CD4-positive, alpha-beta T cell (primary cell): ENCODE measurements at regions not wholly inside any gene's neighbourhood (a gene's known extent, or its start where the extent isn't known, plus 50 kb on each side); places are given as distances from the start of the nearest gene placed in this dataset.
"Not testable (repeated sequence)": the region's sequence is repeated elsewhere in the genome, so short reads cannot be mapped to it uniquely, and the experiment has no call there.

Experiments
- ATAC-seq: fragments of 200-7000 bp; cut with Tn5 transposase; one replicate; pipeline ENCODE4 v1.10.0; 2022; ENCODE audit warnings: mild to moderate bottlenecking; ENCODE audit not compliant: poor library complexity
- CTCF ChIA-PET: fragments of 350-600 bp; sonication (Branson Sonifier 250); formaldehyde crosslinking; loops from one replicate; lab custom pipeline; 2021; ENCODE audit warnings: antibody characterized with exemption, inconsistent platforms; lab: Charles Lee
- POLR2A ChIA-PET: fragments of 350-600 bp; sonication (Branson Sonifier 250); formaldehyde crosslinking; loops from one replicate; lab custom pipeline; 2021; ENCODE audit warnings: antibody characterized with exemption, inconsistent platforms; lab: Charles Lee
- DNase-seq, 14 experiments: peaks; one replicate each; pipeline ENCODE4 v3.0.0-alpha.2; 2013 to 2020; ENCODE audit warnings: mixed read lengths in 2 of 14
- H3K27ac ChIP-seq, 2 donors: one replicate each; pipeline versions ENCODE4 v1.5.1 to v1.7.0; 2013; ENCODE audit warnings: low read length in 2 of 2, low read depth in 1 of 2, mild to moderate bottlenecking in 1 of 2
- H3K27me3 ChIP-seq, 2 experiments: 1 replicate in 1 of 2; 2 replicates in 1 of 2; pipeline versions ENCODE4 v1.6.1 to v1.7.0; 2013; ENCODE audit warnings: low read length in 2 of 2, control low read depth in 1 of 2, mild to moderate bottlenecking in 1 of 2, moderate library complexity in 1 of 2; ENCODE audit not compliant: insufficient read depth in 2 of 2, control insufficient read depth in 1 of 2
- H3K36me3 ChIP-seq: one replicate; pipeline ENCODE4 v1.6.1; 2013; ENCODE audit warnings: low read length, control low read depth; ENCODE audit not compliant: insufficient read depth
- H3K4me1 ChIP-seq: one replicate; pipeline ENCODE4 v1.6.1; 2013; ENCODE audit warnings: low read length, control low read depth; ENCODE audit not compliant: insufficient read depth
- H3K4me3 ChIP-seq: one replicate; pipeline ENCODE4 v1.5.1; 2013; ENCODE audit warnings: mild to moderate bottlenecking, low read length, moderate library complexity
- H3K9me3 ChIP-seq, 2 experiments: 1 replicate in 1 of 2; 2 replicates in 1 of 2; pipeline versions ENCODE4 v1.6.1 to v1.7.0; 2013; ENCODE audit warnings: low read length in 2 of 2, mild to moderate bottlenecking in 2 of 2, control low read depth in 1 of 2, moderate library complexity in 1 of 2; ENCODE audit not compliant: control insufficient read depth in 1 of 2, insufficient read depth in 1 of 2
- H3K27ac Mint-ChIP-seq: one replicate; pipeline ENCODE4 v1.8.0; 2020; ENCODE audit warnings: mixed read lengths
- H3K27me3 Mint-ChIP-seq: one replicate; pipeline ENCODE4 v1.8.0; 2021; ENCODE audit warnings: mixed read lengths
- H3K36me3 Mint-ChIP-seq: one replicate; pipeline ENCODE4 v1.8.0; 2021; ENCODE audit warnings: low read depth, mixed read lengths
- H3K4me1 Mint-ChIP-seq: one replicate; pipeline ENCODE4 v1.8.0; 2021; ENCODE audit warnings: low read depth, mixed read lengths
- H3K4me3 Mint-ChIP-seq: one replicate; pipeline ENCODE4 v1.8.0; 2020; ENCODE audit warnings: mild to moderate bottlenecking, mixed read lengths
- H3K9me3 Mint-ChIP-seq: one replicate; pipeline ENCODE4 v1.8.0; 2020; ENCODE audit warnings: mixed read lengths
- intact Hi-C, 2 experiments: fragments of 100-400 bp; cut with DNase I in 1 of 2; cut with micrococcal nuclease in 1 of 2; formaldehyde crosslinking; loops; one replicate each; pipeline versions ENCODE4 v1.15.1 to v1.9.0; 2023 to 2025; cut with DNase I, micrococcal nuclease
- TF ChIP-seq, protein P1 (sequence below): fragments of 200-600 bp; IDR thresholded peaks from one replicate; pipeline ENCODE4 v1.8.0; 2022; ENCODE audit warnings: antibody characterized with exemption, mild to moderate bottlenecking

DNA sequence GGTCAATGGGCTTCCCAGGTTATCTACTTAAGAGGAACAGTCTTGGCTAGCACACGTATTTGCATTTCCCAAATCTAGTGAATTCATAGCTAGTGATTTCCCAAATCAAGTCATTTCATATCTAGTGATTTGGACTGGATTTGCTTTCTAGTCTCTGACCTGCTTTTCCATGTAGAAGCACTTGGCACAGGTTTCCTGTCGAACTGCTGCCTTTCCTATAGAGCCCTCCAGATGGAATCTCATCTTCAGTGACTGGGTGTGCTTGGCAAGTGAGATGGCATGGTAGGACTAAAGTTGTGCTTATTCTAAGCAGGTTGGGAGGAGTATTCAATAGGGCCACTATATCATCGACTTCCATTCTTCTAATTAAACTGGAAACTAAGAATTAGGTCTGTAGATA, 94.7 kb downstream of the CCNG2 start:
- no peaks in the 10 kb centered on the region for H3K36me3 ChIP-seq
- ChIA-PET CTCF (no interaction called here), POLR2A (no interaction called here)
- H3K9me3 ChIP-seq: no peaks in the 10 kb centered on the region
- no peak for ATAC-seq
- peaks cover 14% of the 10 kb centered on the region for H3K27me3 Mint-ChIP-seq
- no peaks in the 10 kb centered on the region for H3K27me3 ChIP-seq
- no peak for DNase-seq
- no peaks in the 10 kb centered on the region for H3K36me3 Mint-ChIP-seq
- H3K9me3 Mint-ChIP-seq: no peaks in the 10 kb centered on the region
- no peaks in the 10 kb centered on the region for H3K4me1 ChIP-seq
- H3K4me3 ChIP-seq: no peak overlapping the region
- no peak overlapping the region for H3K4me3 Mint-ChIP-seq
- no peak overlapping the region for H3K27ac ChIP-seq
- H3K4me1 Mint-ChIP-seq: no peaks in the 10 kb centered on the region
- TF ChIP-seq, protein P1, sequence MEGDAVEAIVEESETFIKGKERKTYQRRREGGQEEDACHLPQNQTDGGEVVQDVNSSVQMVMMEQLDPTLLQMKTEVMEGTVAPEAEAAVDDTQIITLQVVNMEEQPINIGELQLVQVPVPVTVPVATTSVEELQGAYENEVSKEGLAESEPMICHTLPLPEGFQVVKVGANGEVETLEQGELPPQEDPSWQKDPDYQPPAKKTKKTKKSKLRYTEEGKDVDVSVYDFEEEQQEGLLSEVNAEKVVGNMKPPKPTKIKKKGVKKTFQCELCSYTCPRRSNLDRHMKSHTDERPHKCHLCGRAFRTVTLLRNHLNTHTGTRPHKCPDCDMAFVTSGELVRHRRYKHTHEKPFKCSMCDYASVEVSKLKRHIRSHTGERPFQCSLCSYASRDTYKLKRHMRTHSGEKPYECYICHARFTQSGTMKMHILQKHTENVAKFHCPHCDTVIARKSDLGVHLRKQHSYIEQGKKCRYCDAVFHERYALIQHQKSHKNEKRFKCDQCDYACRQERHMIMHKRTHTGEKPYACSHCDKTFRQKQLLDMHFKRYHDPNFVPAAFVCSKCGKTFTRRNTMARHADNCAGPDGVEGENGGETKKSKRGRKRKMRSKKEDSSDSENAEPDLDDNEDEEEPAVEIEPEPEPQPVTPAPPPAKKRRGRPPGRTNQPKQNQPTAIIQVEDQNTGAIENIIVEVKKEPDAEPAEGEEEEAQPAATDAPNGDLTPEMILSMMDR: no peak
- no peak overlapping the region for H3K27ac Mint-ChIP-seq
- intact Hi-C loops: no loop called here

DNA sequence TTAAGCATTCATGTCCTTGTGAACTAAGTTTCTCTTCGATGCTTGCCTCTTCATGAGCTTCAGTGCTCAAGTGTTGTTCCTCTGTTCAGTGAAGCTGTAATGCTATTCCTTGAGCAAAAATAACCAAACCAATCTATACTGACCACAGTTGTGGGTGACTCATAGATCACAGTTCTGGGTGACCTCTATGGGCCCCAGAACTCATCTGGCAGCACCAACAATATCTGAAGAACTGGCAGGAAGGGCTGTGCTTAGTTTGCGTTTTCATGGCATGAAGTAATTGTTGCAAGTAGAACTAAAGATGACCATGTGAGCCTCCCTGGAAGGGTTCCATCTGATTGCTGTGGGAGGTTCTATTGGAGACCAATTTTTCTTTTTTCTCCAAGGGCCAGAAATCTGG, 106.2 kb downstream of the CCNG2 start:
- ChIA-PET POLR2A (no interaction called here), CTCF (no interaction called here)
- ATAC-seq: no peak
- no peak overlapping the region for H3K27ac ChIP-seq
- H3K4me3 ChIP-seq: no peak overlapping the region
- no peaks in the 10 kb centered on the region for H3K36me3 ChIP-seq
- Mint-ChIP-seq H3K36me3 (no peaks in the 10 kb centered on the region), H3K4me3 (no peak overlapping the region), H3K4me1 (no peaks in the 10 kb centered on the region), H3K9me3 (peaks cover 9% of the 10 kb centered on the region), H3K27ac (no peak overlapping the region), H3K27me3 (peaks cover 8% of the 10 kb centered on the region)
- TF ChIP-seq, protein P1: no peak
- intact Hi-C loops: no loop called here
- H3K4me1 ChIP-seq: no peaks in the 10 kb centered on the region
- DNase-seq: no peak
- no peaks in the 10 kb centered on the region for H3K9me3 ChIP-seq
- H3K27me3 ChIP-seq: no peaks in the 10 kb centered on the region

DNA sequence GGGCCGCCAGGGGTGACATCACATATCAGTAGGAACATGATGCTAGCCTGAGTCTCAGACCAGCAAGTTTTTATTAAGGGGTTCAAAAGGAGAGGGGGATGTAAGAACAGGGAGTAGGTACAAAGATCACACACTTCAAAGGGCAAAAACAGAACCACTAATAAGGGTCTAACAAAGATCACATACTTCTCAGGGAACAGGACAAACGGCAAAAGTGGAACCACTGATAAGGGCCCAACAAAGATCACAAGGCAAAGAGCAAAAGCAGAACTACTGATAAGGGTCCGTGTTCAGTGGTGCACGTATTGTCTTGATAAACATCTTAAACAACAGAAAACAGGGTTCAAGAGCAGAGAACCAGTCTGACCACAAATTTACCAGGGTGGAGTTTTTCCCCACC, 107.0 kb downstream of the CCNG2 start:
- H3K27ac Mint-ChIP-seq, H3K36me3 Mint-ChIP-seq, CTCF ChIA-PET, H3K27me3 ChIP-seq, H3K4me1 ChIP-seq, H3K9me3 Mint-ChIP-seq, H3K27ac ChIP-seq, H3K4me1 Mint-ChIP-seq, DNase-seq, POLR2A ChIA-PET, intact Hi-C loops, H3K9me3 ChIP-seq, ATAC-seq, H3K4me3 ChIP-seq, H3K4me3 Mint-ChIP-seq, H3K36me3 ChIP-seq: not testable (repeated sequence)
- H3K27me3 Mint-ChIP-seq: peaks cover 13% of the 10 kb centered on the region

DNA sequence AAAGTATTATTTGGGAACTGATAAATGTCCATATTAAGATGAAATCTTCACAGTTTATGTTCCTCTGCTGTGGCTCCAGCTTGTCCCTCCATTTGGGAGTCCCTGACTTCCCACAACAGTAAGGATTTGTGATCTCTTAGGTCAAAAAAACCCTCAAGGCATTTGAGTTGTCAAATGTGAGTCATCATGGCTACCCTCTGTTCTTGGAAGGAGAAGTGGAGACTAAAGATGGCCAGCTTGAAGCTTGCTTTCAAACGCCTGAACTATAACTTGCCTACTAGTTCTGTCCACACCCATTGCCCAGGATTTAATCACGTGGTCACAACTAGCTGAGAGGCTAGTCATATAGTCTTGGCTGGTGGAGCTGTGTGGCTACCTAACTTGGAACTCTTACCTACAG, 107.8 kb downstream of the CCNG2 start:
- POLR2A ChIA-PET: no interaction called here
- no peaks in the 10 kb centered on the region for H3K4me1 ChIP-seq
- CTCF ChIA-PET: no interaction called here
- Mint-ChIP-seq H3K4me1 (no peaks in the 10 kb centered on the region), H3K9me3 (peaks cover 9% of the 10 kb centered on the region), H3K36me3 (no peaks in the 10 kb centered on the region), H3K27me3 (peaks cover 13% of the 10 kb centered on the region), H3K4me3 (no peak overlapping the region), H3K27ac (no peak overlapping the region)
- H3K27me3 ChIP-seq: no peaks in the 10 kb centered on the region
- no peak overlapping the region for H3K27ac ChIP-seq
- no peaks in the 10 kb centered on the region for H3K9me3 ChIP-seq
- intact Hi-C loops: no loop called here
- H3K36me3 ChIP-seq: no peaks in the 10 kb centered on the region
- DNase-seq (no peak), ATAC-seq (no peak)
- TF ChIP-seq, protein P1: no peak
- no peak overlapping the region for H3K4me3 ChIP-seq
